HepG2 (cell line): ENCODE measurements at regions not wholly inside any gene's neighbourhood (a gene's known extent, or its start where the extent isn't known, plus 50 kb on each side); places are given as distances from the start of the nearest gene placed in this dataset.

Experiments used
- ATAC-seq: fragments of 200-7000 bp; cut with Tn5 transposase; 3 replicates; pipeline ENCODE4 v1.9.1; 2020; ENCODE audit warnings: mild to moderate bottlenecking, moderate library complexity
- BruUV-seq: library from RNA; stranded (reverse); fragments of 400-500 nt; replicated peaks from 2 replicates; lab custom pipeline; 2021; lab: Mats Ljungman, UMichigan
- CTCF ChIA-PET: fragments of 300-600 bp; formaldehyde crosslinking; extraction: SDS; loops from one replicate; lab custom pipeline; 2021; ENCODE audit warnings: low total read pairs, inconsistent platforms, low intra/inter-chr PET ratio; lab: Yijun Ruan, JAX
- POLR2A ChIA-PET: fragments of 350-600 bp; sonication (Branson Sonifier 250); formaldehyde crosslinking; loops from one replicate; lab custom pipeline; 2020; ENCODE audit warnings: antibody characterized with exemption, inconsistent platforms; lab: Yijun Ruan, JAX
- DNase-seq: peaks from one replicate; pipeline ENCODE4 v3.0.0-alpha.2; 2015; ENCODE audit warnings: low spot score
- FAIRE-seq: peaks from 3 replicates; lab custom pipeline; 2011; peaks lifted over from hg19 to GRCh38; lab: Jason Lieb, UNC
- H2AFZ ChIP-seq: one replicate; pipeline ENCODE4 v1.6.1; 2011; ENCODE audit warnings: low read length, inconsistent platforms
- H3K27ac ChIP-seq: fragments of 300-600 bp; 3 replicates; pipeline ENCODE4 v1.8.0; 2011; ENCODE audit warnings: mixed run types, mild to moderate bottlenecking, mixed read lengths, low read length, inconsistent platforms; ENCODE audit not compliant: insufficient read depth; ENCODE audit errors: extremely low read length
- H3K27me3 ChIP-seq, 2 experiments: fragments of 200-600 bp in 1 of 2; 2 replicates in 1 of 2; 3 replicates in 1 of 2; pipeline versions ENCODE4 v1.6.0 to v1.8.0; 2011; ENCODE audit warnings: low read length in 2 of 2, mild to moderate bottlenecking in 2 of 2, moderate library complexity in 2 of 2, inconsistent platforms in 1 of 2; ENCODE audit not compliant: insufficient read depth in 2 of 2, control insufficient read depth in 1 of 2
- H3K36me3 ChIP-seq, 2 experiments: fragments of 200-600 bp in 1 of 2; replicated peaks in 1 of 2; 2 replicates in 1 of 2; 3 replicates in 1 of 2; pipeline versions ENCODE4 v1.5.1 to v1.8.0; 2011; ENCODE audit warnings: low read length in 2 of 2, inconsistent platforms in 1 of 2; ENCODE audit not compliant: insufficient read depth in 2 of 2, control insufficient read depth in 1 of 2
- H3K4me1 ChIP-seq: 2 replicates; pipeline ENCODE4 v1.5.1; 2012; ENCODE audit warnings: low read length, inconsistent platforms; ENCODE audit not compliant: insufficient read depth
- H3K4me2 ChIP-seq: 2 replicates; pipeline ENCODE4 v1.6.0; 2011; ENCODE audit warnings: low read depth, low read length, inconsistent platforms
- H3K4me3 ChIP-seq, 3 experiments: fragments of 200-600 bp in 1 of 3; sonication (generic), shearing (Covaris generic) in 1 of 3; replicated peaks in 1 of 3; 2 replicates each; pipeline ENCODE4 v1.5.1; 2011 to 2016; ENCODE audit warnings: low read length in 3 of 3, inconsistent platforms in 2 of 3, low read depth in 2 of 3, mild to moderate bottlenecking in 2 of 3, control low read depth in 1 of 3, mixed read lengths in 1 of 3; ENCODE audit not compliant: insufficient read depth in 1 of 3
- H3K79me2 ChIP-seq: one replicate; pipeline ENCODE4 v1.6.1; 2011; ENCODE audit warnings: low read length, inconsistent platforms; ENCODE audit not compliant: insufficient read depth
- H3K9ac ChIP-seq: 2 replicates; pipeline ENCODE4 v1.6.0; 2011; ENCODE audit warnings: mild to moderate bottlenecking, low read depth, low read length, inconsistent platforms; ENCODE audit not compliant: insufficient read depth
- H3K9me3 ChIP-seq: 2 replicates; pipeline ENCODE4 v1.5.1; 2012; ENCODE audit warnings: mild to moderate bottlenecking, low read length
- H4K20me1 ChIP-seq: 2 replicates; pipeline ENCODE4 v1.6.0; 2011; ENCODE audit warnings: inconsistent platforms, mild to moderate bottlenecking, low read length, moderate library complexity; ENCODE audit not compliant: insufficient read depth
- ERF ChIP-seq: IDR thresholded peaks from 2 replicates; pipeline ENCODE4 v1.6.1; 2018; ENCODE audit warnings: missing biosample characterization, missing genetic modification reagents
- MTF2 ChIP-seq: sonication (generic); formaldehyde crosslinking; IDR thresholded peaks from 2 replicates; pipeline ENCODE4 v1.5.0; 2020; ENCODE audit warnings: missing genetic modification reagents, borderline replicate concordance
- SALL1 ChIP-seq: sonication (generic); formaldehyde crosslinking; IDR thresholded peaks from 2 replicates; pipeline ENCODE4 v1.8.0; 2022; ENCODE audit warnings: mild to moderate bottlenecking, missing genetic modification reagents
- SMYD3 ChIP-seq: sonication (generic); formaldehyde crosslinking; IDR thresholded peaks from 2 replicates; pipeline ENCODE4 v1.8.1; 2023; ENCODE audit warnings: mild to moderate bottlenecking, missing genetic modification reagents
- ZC3H13 ChIP-seq: sonication (generic); formaldehyde crosslinking; IDR thresholded peaks from 2 replicates; pipeline ENCODE4 v1.8.1; 2023; ENCODE audit warnings: mild to moderate bottlenecking, missing genetic modification reagents, moderate library complexity
- ZMYM4 ChIP-seq: sonication (generic); formaldehyde crosslinking; IDR thresholded peaks from 2 replicates; pipeline ENCODE4 v1.8.1; 2023; ENCODE audit warnings: mild to moderate bottlenecking, missing genetic modification reagents
- ZNF296 ChIP-seq: sonication (generic); formaldehyde crosslinking; conservative IDR thresholded peaks from 2 replicates; pipeline ENCODE4 v1.5.0; 2020; ENCODE audit warnings: mild to moderate bottlenecking, missing genetic modification reagents
- ZNF382 ChIP-seq: sonication (generic); formaldehyde crosslinking; IDR thresholded peaks from 2 replicates; pipeline ENCODE4 v1.5.0; 2020; ENCODE audit warnings: missing genetic modification reagents, mild to moderate bottlenecking, borderline replicate concordance
- ZNF550 ChIP-seq: sonication (generic); formaldehyde crosslinking; IDR thresholded peaks from 2 replicates; pipeline ENCODE4 v1.4.0; 2020; ENCODE audit warnings: mild to moderate bottlenecking, missing genetic modification reagents, borderline replicate concordance
- ZNF674 ChIP-seq: sonication (generic); formaldehyde crosslinking; IDR thresholded peaks from 2 replicates; pipeline ENCODE4 v1.5.0; 2020; ENCODE audit warnings: low read depth, mild to moderate bottlenecking, missing genetic modification reagents
- ZNF775 ChIP-seq: sonication (generic); formaldehyde crosslinking; IDR thresholded peaks from 2 replicates; pipeline ENCODE4 v1.4.0; 2020; ENCODE audit warnings: missing genetic modification reagents, mild to moderate bottlenecking, moderate library complexity, borderline replicate concordance
- WGBS: methylation state at CpG from one replicate; pipeline ENCODE4 v1.1.6; 2017; ENCODE audit warnings: low lambda C conversion rate; 5-methylcytosine and 5-hydroxymethylcytosine counted together
- in situ Hi-C: cut with HindIII; loops from 2 replicates; pipeline ENCODE4 v1.10.0; 2017; ENCODE audit warnings: low pct_unique_long_range_greater_than_20kb; ENCODE audit not compliant: extremely low pct_ligation_motif_present
- intact Hi-C: fragments of 100-400 bp; cut with micrococcal nuclease; formaldehyde crosslinking; loops from one replicate; pipeline ENCODE4 v1.10.0; 2022; ENCODE audit not compliant: unreplicated experiment
- TF ChIP-seq, protein P1 (sequence below): sonication (generic); formaldehyde crosslinking; IDR thresholded peaks from 2 replicates; pipeline ENCODE4 v1.5.1; 2020; ENCODE audit warnings: mild to moderate bottlenecking, missing genetic modification reagents, borderline replicate concordance
- TF ChIP-seq, protein P2 (sequence below): IDR thresholded peaks from 2 replicates; pipeline ENCODE4 v1.6.1; 2016; ENCODE audit warnings: control low read depth

DNA sequence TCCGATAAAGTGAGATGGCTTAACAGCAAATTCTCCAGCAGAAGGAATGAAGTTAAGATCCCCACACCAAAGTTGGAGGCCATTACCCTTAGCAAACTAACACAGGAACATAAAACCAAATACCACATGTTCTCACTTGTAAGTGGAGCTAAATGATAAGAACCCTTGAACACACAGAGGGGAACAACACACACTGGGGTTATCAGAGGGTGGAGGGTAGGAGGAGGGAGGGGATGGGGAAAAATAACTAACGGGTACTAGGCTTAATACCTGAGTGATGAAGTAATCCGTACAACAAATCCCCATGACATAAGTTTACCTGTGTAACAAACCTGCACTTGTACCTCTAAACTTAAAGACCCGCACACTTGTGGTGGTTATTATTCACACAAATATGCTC, 240.4 kb upstream of the NAV3 start:
- BruUV-seq: no TSS peak
- Histone ChIP-seq H3K9ac (no peak overlapping the region), H3K4me2 (no peak overlapping the region), H3K9me3 (no peaks in the 10 kb centered on the region), H2AFZ (no peak overlapping the region), H3K79me2 (no peaks in the 10 kb centered on the region), H4K20me1 (no peaks in the 10 kb centered on the region), H3K4me1 (no peaks in the 10 kb centered on the region), H3K27me3 (no peaks in the 10 kb centered on the region), H3K4me3 (no peak overlapping the region), H3K27ac (no peak overlapping the region), H3K36me3 (no peaks in the 10 kb centered on the region)
- no peak for DNase-seq
- no peak for ATAC-seq
- WGBS: 28% methylated on average over 4 of the region's 4 CpGs
- POLR2A ChIA-PET: no interaction called here
- CTCF ChIA-PET: no interaction called here
- TF ChIP-seq SMYD3 (CRISPR knock-in tag) (no peak), ERF (CRISPR knock-in tag) (no peak), ZMYM4 (CRISPR knock-in tag) (no peak), MTF2 (CRISPR knock-in tag) (no peak), ZNF296 (CRISPR knock-in tag) (no peak), ZC3H13 (CRISPR knock-in tag) (no peak), ZNF382 (CRISPR knock-in tag) (no peak), ZNF550 (CRISPR knock-in tag) (no peak), ZNF775 (CRISPR knock-in tag) (no peak), SALL1 (no peak), ZNF674 (no peak)
- TF ChIP-seq, protein P1, sequence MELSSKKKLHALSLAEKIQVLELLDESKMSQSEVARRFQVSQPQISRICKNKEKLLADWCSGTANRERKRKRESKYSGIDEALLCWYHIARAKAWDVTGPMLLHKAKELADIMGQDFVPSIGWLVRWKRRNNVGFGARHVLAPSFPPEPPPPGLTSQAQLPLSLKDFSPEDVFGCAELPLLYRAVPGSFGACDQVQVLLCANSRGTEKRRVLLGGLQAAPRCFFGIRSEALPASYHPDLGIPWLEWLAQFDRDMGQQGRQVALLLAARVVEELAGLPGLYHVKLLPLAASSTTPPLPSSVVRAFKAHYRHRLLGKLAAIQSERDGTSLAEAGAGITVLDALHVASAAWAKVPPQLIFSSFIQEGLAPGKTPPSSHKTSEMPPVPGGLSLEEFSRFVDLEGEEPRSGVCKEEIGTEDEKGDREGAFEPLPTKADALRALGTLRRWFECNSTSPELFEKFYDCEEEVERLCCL (CRISPR knock-in tag): no peak
- TF ChIP-seq, protein P2, sequence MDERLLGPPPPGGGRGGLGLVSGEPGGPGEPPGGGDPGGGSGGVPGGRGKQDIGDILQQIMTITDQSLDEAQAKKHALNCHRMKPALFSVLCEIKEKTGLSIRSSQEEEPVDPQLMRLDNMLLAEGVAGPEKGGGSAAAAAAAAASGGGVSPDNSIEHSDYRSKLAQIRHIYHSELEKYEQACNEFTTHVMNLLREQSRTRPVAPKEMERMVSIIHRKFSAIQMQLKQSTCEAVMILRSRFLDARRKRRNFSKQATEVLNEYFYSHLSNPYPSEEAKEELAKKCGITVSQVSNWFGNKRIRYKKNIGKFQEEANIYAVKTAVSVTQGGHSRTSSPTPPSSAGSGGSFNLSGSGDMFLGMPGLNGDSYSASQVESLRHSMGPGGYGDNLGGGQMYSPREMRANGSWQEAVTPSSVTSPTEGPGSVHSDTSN: no peak
- FAIRE-seq: no peak
- intact Hi-C loops: no loop called here
- in situ Hi-C loops: no loop called here
